HK-2 (cell line): ENCODE measurements at regions not wholly inside any gene's neighbourhood (a gene's known extent, or its start where the extent isn't known, plus 50 kb on each side); places are given as distances from the start of the nearest gene placed in this dataset.
"Not testable (repeated sequence)": the region's sequence is repeated elsewhere in the genome, so short reads cannot be mapped to it uniquely, and the experiment has no call there.

Source experiments
- DNase-seq: peaks from one replicate; pipeline ENCODE4 v3.0.0-alpha.2; 2018; ENCODE audit not compliant: unreplicated experiment

DNA sequence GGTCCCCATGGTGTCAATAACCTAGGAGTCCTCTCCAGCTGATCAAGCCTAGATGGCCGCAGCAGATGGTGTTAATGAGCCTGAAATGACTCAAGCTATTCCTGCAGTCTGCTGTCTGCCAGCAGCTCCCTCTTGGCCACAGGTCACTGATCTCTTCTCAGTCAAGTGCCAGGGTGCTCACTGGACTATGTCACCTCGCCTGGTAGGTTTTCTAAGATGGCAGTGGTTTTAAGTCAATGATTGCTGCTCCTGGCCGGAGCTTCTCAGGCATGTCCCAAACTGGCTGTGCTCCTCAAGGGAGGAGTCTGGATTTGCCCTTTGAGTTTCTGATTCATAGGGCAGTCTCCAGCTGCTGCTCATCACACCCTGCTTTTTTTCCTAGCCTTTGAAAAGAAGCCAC, 58.6 kb upstream of the SHISA6 start:
- DNase-seq, result peak; percentile 73

DNA sequence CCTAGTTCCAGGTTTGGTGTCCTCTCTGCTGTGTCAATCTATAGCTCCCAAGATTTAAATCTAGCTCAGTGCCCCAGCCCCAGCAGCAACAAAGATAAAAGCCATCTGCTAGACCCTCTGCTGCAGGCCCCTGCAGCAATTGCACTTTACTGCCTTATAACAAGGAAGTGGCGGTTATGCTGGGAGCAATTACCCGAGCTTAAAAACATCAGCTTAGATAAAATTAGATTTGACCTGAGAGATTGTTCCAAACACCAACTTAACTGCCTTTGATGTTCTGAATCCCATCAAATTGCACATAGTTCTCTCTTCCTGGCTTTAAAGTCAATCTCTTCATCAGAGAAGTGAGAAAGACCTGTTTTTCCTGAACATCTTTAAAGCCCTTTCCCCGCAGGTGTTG, 62.4 kb upstream of the SHISA6 start:
- no peak for DNase-seq

GRCh38 chr17:11177340-11177739, 63.7 kb upstream of the SHISA6 start:
- no peak for DNase-seq

DNA sequence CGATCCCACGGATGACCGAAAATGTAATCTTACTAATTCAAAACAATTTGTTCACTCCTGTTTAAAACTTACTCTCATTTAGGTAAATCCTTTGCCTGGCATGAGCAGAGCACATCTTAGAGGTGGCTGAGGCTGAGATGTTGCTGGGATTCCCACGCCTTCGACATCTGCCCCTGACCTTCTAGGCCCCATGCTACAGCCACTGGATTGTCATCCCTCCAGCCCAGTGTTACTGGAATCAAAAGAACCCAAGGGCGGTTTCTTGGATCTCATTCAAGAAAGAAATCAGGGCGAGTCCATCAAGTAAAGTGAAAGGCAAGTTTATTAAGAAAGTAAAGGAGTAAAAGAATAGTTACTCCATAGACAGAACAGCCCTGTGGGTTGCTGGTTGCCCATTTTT, 64.5 kb upstream of the SHISA6 start:
- no peak for DNase-seq

GRCh38 chr17:11170881-11171280, 70.1 kb upstream of the SHISA6 start:
- DNase-seq, result no peak

DNA sequence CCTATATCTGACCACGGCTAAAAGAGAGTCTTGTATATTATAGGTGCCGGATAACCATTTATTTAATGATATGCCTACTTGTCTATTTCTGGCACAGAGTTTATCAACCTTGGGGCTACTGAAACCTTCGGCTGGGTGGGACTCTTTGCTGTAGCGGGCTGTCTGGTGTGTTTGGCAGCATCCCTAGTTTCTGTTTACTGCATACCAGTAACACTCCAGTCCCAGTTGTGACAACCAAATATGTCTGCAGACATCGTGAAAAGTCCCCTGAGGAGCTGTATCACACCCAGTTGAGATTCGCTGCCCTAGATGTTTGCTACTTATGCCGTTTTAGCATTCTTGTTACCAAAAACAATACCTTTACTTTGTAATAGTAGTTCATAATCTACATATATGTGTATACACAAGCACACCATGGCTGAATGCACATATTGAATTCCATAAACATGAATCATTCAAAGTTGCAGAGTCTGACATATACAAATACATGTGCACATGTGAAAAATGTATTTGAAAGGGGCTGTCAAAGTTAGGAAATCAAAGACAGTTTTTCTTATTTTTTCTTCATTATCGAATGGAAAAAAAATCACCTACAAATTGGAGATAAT, 89.1 kb upstream of the SHISA6 start:
- DNase-seq, result no peak

DNA sequence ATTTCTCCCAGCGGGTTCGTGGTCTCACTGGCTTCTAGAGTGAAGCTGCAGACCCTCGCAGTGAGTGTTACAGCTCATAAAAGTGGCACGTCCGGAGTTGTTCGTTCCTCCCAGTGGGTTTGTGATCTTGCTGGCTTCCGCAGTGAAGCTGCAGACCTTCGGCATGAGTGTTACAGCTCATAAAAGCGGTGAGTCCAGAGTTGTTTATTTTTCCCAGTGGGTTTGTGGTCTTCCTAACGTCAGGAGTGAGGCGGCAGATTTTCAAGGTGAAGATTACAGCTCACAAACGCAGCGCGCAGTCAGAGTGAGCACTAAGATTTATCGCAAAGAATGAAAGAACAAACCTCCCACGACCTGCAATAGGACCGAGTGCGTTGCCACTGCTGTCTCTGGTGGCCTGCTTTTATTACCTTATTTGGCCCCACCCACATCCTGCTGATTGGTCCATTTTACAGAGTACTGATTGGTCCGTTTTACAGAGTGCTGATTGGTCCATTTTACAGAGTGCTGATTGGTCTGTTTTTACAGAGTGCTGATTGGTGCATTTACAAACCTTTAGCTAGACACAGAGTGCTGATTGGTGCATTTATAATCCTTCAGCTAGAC, 90.0 kb upstream of the SHISA6 start:
- not testable (repeated sequence) for DNase-seq

DNA sequence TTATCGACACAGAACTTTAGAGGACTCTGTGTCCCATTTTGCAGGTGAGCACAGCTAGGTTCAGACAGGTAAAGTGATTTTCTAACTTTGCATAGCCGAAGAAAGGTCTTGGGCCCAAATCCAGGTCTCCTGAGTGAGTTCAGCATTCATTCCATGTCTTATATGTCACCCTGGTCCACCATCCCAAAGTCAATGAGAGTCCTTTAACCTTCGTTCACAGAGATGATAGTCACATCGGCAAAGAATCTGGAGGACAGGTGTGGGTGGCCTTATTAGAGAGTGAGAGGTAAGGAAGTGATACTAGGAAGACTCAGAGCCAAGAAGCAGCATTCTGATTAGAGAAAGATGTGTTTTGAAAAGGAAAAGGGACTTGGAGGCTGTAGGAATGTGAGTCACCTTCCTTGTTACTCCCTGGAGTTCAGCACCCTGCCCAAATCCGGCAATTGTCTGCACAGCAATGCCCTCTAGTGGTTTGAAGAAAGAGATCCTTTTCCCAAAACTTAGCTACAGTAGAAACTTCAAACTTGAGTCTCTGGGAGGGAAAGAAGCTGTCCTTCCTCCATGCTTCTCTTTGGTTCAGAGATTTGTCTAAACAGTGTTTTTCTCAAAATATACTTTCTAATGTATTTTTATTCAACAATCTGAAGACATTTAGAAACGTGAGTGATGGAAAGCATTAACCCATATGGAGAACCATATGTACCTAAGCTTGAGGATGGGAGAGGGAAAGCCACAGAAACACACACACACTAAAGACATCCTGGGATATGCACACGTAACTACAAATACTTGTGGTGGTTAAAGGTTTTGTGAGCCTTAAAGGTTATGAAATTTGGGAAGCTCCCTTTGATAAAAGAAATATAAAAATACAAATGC, 96.4 kb upstream of the SHISA6 start:
- DNase-seq, result peak; percentile 26

DNA sequence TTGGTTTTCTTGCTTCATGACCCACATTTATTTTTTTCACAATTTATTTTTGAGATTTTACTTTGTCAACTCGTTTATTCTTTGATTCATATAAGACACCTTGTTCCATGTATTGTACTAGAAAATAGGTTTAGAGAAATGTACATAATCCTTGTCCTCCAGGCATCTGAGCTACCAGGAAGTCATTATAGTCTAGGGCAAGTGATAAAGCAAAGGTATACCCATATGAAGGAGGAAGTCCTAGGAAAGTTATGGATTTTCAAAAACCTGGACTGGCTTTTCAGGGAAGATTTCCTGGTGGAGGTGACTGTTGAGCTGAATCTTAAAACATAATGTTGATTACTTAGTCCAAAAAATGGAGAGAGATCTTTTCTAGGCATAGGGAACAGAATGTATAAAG, 98.8 kb upstream of the SHISA6 start:
- DNase-seq, result no peak

GRCh38 chr17:11140501-11140900, 100.5 kb upstream of the SHISA6 start:
- no peak for DNase-seq

DNA sequence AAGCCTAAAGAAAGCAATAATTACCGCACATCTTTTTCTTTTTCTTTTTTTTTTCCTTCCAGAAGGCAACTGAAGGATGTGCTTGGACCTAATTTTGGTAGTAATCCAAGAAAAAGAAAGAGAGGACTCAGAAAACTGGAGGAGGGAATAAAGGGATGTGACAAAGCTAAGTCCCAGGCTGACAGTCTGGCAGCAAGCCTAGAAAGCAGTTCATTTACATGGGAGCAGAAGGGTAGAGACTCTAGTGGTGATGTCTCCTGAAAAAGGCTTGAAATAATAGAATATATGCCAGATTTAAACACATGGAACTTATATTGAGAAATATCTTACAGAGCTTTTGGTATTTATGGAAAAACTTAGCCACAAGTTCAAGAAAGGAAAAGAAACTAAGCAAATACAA, 101.0 kb upstream of the SHISA6 start:
- no peak for DNase-seq

DNA sequence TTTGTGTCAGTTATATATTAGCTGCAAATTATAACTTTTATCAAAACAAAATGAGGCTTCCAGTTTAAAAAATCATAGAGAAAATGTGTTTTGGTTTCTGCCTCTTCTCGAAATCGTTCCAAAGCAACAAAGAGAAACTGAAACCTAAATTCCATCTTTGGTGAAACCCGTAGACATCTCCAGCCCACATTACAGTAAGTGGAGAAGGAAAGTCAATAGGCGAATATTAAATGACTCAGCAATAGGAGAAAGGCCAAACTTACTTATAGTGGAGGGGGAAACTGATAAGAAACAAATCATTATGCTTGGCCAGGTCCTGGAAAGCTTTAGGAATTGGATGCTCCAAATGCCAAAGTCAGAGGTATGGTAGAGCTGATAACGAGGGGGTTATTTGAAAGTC, 103.0 kb upstream of the SHISA6 start:
- DNase-seq, result no peak

- DNase-seq, result no peak
Observed at GRCh38 chr17:11135819-11136218, 105.2 kb upstream of the SHISA6 start.

GRCh38 chr17:11130367-11130766, 110.6 kb upstream of the SHISA6 start:
- no peak for DNase-seq

GRCh38 chr17:11122908-11123307, 118.1 kb upstream of the SHISA6 start:
- DNase-seq, result no peak

DNA sequence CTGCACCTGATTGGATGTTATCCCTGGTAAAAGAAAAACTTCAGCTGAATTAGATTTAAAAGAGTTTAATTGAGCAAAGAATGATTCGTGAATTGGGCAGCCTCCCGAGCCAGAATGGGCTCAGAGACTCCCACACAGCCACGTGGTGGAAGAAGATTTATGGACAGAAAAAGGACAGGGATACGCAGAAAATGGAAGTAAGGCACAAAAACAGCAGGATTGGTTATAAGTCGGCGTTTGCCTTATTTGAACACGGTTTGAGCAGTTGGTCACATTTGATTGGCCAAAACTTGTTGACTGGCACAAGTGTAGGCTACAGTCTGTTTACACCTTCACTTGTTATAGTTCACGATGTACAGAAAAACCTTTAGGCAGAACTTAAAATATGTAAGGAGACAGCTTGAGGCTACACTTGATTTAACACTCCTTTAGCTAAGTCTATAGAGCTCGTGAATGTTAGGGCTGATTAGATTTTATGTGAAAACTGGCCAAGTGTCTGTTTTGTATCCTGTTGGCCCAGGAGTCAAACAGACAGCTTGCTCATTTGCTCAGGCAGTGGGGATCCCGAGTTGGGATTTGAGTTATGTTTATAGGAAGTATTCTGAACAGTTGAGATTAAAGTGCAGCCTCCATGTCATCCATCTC, 119.5 kb upstream of the SHISA6 start:
- no peak for DNase-seq

- no peak for DNase-seq
Observed at GRCh38 chr17:11109106-11109505, 131.9 kb upstream of the SHISA6 start.

- no peak for DNase-seq
Observed at GRCh38 chr17:11105141-11105540, 135.9 kb upstream of the SHISA6 start.

- DNase-seq, result no peak
Observed at GRCh38 chr17:11097121-11097520, 143.9 kb upstream of the SHISA6 start.

GRCh38 chr17:11094331-11094730, 146.7 kb upstream of the SHISA6 start:
- DNase-seq, result no peak

- DNase-seq, result no peak
Observed at GRCh38 chr17:11086646-11087340, 154.2 kb upstream of the SHISA6 start.

- DNase-seq, result no peak
Observed at GRCh38 chr17:11082559-11082958, 158.5 kb upstream of the SHISA6 start.
